ENCODE measurements at regions not wholly inside any gene's neighbourhood (a gene's known extent, or its start where the extent isn't known, plus 50 kb on each side); places are given as distances from the start of the nearest gene placed in this dataset.

- TF ChIP-seq, protein P1, sequence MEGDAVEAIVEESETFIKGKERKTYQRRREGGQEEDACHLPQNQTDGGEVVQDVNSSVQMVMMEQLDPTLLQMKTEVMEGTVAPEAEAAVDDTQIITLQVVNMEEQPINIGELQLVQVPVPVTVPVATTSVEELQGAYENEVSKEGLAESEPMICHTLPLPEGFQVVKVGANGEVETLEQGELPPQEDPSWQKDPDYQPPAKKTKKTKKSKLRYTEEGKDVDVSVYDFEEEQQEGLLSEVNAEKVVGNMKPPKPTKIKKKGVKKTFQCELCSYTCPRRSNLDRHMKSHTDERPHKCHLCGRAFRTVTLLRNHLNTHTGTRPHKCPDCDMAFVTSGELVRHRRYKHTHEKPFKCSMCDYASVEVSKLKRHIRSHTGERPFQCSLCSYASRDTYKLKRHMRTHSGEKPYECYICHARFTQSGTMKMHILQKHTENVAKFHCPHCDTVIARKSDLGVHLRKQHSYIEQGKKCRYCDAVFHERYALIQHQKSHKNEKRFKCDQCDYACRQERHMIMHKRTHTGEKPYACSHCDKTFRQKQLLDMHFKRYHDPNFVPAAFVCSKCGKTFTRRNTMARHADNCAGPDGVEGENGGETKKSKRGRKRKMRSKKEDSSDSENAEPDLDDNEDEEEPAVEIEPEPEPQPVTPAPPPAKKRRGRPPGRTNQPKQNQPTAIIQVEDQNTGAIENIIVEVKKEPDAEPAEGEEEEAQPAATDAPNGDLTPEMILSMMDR (IDR thresholded peaks at IDR 0.05): no peak
- TF ChIP-seq POLR2A (IDR thresholded peaks at IDR 0.05): no peak
Measured at GRCh38 chr6:99143108-99143861, 195.5 kb upstream of the FBXL4 start.

Data from adrenal gland (tissue), 5 donors.